ENCODE measurements at regions not wholly inside any gene's neighbourhood (a gene's known extent, or its start where the extent isn't known, plus 50 kb on each side); places are given as distances from the start of the nearest gene placed in this dataset.

DNA sequence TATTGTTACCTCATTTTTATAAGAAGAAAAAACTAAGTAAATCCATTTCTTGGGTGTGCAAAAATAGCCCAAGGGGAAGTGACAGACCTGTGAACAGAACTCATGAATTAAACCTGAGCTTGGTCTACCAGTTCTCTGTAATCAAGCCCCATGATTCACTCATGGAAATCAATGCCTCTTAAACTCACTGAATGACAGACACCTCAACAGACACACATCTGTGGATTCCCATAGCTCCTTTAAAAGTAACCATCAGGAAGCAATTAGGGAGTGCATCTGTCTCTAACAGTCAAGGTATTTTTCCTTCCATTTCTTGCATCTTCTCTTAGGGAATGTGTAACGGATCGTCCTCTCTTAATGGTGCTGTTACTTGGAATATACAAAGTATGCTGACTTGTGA lies 215.0 kb upstream of the EEA1 start:
- TF ChIP-seq, protein P1, sequence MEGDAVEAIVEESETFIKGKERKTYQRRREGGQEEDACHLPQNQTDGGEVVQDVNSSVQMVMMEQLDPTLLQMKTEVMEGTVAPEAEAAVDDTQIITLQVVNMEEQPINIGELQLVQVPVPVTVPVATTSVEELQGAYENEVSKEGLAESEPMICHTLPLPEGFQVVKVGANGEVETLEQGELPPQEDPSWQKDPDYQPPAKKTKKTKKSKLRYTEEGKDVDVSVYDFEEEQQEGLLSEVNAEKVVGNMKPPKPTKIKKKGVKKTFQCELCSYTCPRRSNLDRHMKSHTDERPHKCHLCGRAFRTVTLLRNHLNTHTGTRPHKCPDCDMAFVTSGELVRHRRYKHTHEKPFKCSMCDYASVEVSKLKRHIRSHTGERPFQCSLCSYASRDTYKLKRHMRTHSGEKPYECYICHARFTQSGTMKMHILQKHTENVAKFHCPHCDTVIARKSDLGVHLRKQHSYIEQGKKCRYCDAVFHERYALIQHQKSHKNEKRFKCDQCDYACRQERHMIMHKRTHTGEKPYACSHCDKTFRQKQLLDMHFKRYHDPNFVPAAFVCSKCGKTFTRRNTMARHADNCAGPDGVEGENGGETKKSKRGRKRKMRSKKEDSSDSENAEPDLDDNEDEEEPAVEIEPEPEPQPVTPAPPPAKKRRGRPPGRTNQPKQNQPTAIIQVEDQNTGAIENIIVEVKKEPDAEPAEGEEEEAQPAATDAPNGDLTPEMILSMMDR (IDR thresholded peaks at IDR 0.05), result no peak
- no peak for TF ChIP-seq POLR2AphosphoS5 (IDR thresholded peaks at IDR 0.05)

All from breast epithelium (tissue), 3 donors.